OCI-LY7 (cell line): ENCODE measurements at regions not wholly inside any gene's neighbourhood (a gene's known extent, or its start where the extent isn't known, plus 50 kb on each side); places are given as distances from the start of the nearest gene placed in this dataset.

Experiments used
- CTCF ChIP-seq: fragments of 200-600 bp; sonication (generic); conservative IDR thresholded peaks from 2 replicates; pipeline ENCODE4 v1.5.1; 2014; ENCODE audit warnings: mild to moderate bottlenecking, antibody characterized with exemption, low read length, moderate library complexity, mixed read lengths
- EZH2phosphoT487 ChIP-seq: fragments of 200-600 bp; sonication (generic); IDR thresholded peaks from 2 replicates; pipeline ENCODE4 v1.6.1; 2018; ENCODE audit warnings: low read depth, borderline replicate concordance, mild to moderate bottlenecking, mixed run types, antibody characterized with exemption, low read length, moderate library complexity, mixed read lengths

DNA sequence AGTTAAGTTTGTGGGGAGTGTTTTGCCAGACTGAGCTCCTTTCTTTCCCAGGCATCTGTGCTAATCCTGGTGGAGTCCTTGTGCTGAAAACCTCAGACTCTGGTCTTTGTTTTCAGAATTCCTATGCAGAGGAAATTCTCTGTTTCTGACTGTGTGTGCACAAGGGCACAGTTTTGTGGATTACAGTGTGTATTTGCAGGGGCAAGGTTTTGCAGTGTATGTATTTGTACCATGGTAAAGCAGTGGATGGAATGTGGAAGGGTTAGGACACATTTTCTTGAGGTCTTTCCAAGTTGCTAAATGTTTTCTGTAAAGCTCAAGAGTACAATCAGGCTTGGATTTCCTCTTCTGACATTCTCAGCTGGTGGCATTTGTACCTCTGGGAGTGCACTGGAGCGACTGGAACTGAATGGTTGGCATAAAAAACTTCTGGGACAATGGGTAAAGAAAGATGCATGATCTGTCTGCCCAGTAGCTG is 139.5 kb upstream of the RND3 start:
- TF ChIP-seq CTCF (no peak), EZH2phosphoT487 (no peak)
